GM21528 (cell line): ENCODE measurements at regions not wholly inside any gene's neighbourhood (a gene's known extent, or its start where the extent isn't known, plus 50 kb on each side); places are given as distances from the start of the nearest gene placed in this dataset.
"Not testable (repeated sequence)": the region's sequence is repeated elsewhere in the genome, so short reads cannot be mapped to it uniquely, and the experiment has no call there.

Source experiments
- ATAC-seq: cut with Tn5 transposase; IDR thresholded peaks from one replicate; pipeline ENCODE4 v1.9.1; 2021; ENCODE audit warnings: mild to moderate bottlenecking, moderate library complexity; ENCODE audit not compliant: unreplicated experiment, low FRiP score

- no peak for ATAC-seq
Measured at GRCh38 chr16:76713191-76713590, 436.0 kb downstream of the CNTNAP4 start.

- ATAC-seq: not testable (repeated sequence)
Measured at GRCh38 chr16:76716251-76716650, 439.1 kb downstream of the CNTNAP4 start.

- ATAC-seq: no peak
Measured at GRCh38 chr16:76724181-76724580, 447.0 kb downstream of the CNTNAP4 start.

- ATAC-seq: no peak
Measured at GRCh38 chr16:76729525-76729924, 452.3 kb downstream of the CNTNAP4 start.

GRCh38 chr16:76732894-76733293 is 455.7 kb downstream of the CNTNAP4 start:
- no peak for ATAC-seq

GRCh38 chr16:76741623-76742022 is 449.4 kb upstream of the MON1B start:
- no peak for ATAC-seq

- no peak for ATAC-seq
Measured at GRCh38 chr16:76748461-76749348, 442.3 kb upstream of the MON1B start.

GRCh38 chr16:76749780-76750375 is 441.1 kb upstream of the MON1B start:
- ATAC-seq: no peak

- ATAC-seq: no peak
Measured at GRCh38 chr16:76755496-76755895, 435.5 kb upstream of the MON1B start.

- no peak for ATAC-seq
Measured at GRCh38 chr16:76756423-76756822, 434.6 kb upstream of the MON1B start.

GRCh38 chr16:76756951-76757350 is 434.0 kb upstream of the MON1B start:
- ATAC-seq: no peak

GRCh38 chr16:76766538-76766937 is 424.5 kb upstream of the MON1B start:
- no peak for ATAC-seq

GRCh38 chr16:76768316-76768715 is 422.7 kb upstream of the MON1B start:
- ATAC-seq: no peak

- no peak for ATAC-seq
Measured at GRCh38 chr16:76768948-76769347, 422.0 kb upstream of the MON1B start.

GRCh38 chr16:76771216-76771615 is 419.8 kb upstream of the MON1B start:
- no peak for ATAC-seq

- no peak for ATAC-seq
Measured at GRCh38 chr16:76777721-76778465, 413.1 kb upstream of the MON1B start.

GRCh38 chr16:76780556-76780955 is 410.4 kb upstream of the MON1B start:
- no peak for ATAC-seq

- ATAC-seq: no peak
Measured at GRCh38 chr16:76784530-76784929, 406.5 kb upstream of the MON1B start.

- ATAC-seq: no peak
Measured at GRCh38 chr16:76787394-76787793, 403.6 kb upstream of the MON1B start.

GRCh38 chr16:76791151-76791550 is 399.8 kb upstream of the MON1B start:
- no peak for ATAC-seq

- ATAC-seq: no peak
Measured at GRCh38 chr16:76796416-76796815, 394.6 kb upstream of the MON1B start.
